ENCODE measurements at regions not wholly inside any gene's neighbourhood (a gene's known extent, or its start where the extent isn't known, plus 50 kb on each side); places are given as distances from the start of the nearest gene placed in this dataset.

GRCh38 chr6:14857501-14857900, 388.4 kb upstream of the JARID2 start:
- no peaks in the 10 kb centered on the region for H3K9me3 ChIP-seq (ENCODE audit: control insufficient read depth in 1 of 2, insufficient read depth in 1 of 2, low read depth in 1 of 2, low read length in 2 of 2)
- no peak overlapping the region for H3K4me3 ChIP-seq (replicated peaks in 1 of 2; ENCODE audit: low read depth in 1 of 2, low read length in 2 of 2)
- H2AFZ ChIP-seq (ENCODE audit: low read depth, low read length, poor library complexity, severe bottlenecking) = no peak overlapping the region
- H3K9me2 ChIP-seq (ENCODE audit: insufficient read depth) = no peaks in the 10 kb centered on the region
- no TSS peak for BruUV-seq (replicated peaks)
- H3K79me2 ChIP-seq (ENCODE audit: insufficient read depth, low read length) = no peaks in the 10 kb centered on the region
- POLR2A ChIA-PET = no interaction called here
- H3K9ac ChIP-seq (ENCODE audit: low read length) = no peak overlapping the region
- DNase-seq (ENCODE audit: low read depth, low spot score) (no peak), ATAC-seq (no peak)
- intact Hi-C loops (cut with micrococcal nuclease) = no loop called here
- H3K27ac ChIP-seq (ENCODE audit: low read depth, low read length) = no peak overlapping the region
- H3K36me3 ChIP-seq (ENCODE audit: control insufficient read depth in 1 of 2, insufficient read depth in 2 of 2, low read length in 2 of 2) = no peaks in the 10 kb centered on the region
- H3K4me1 ChIP-seq (ENCODE audit: control insufficient read depth in 1 of 2, insufficient read depth in 2 of 2, low read length in 2 of 2) = no peaks in the 10 kb centered on the region
- no peaks in the 10 kb centered on the region for H3K27me3 ChIP-seq (ENCODE audit: insufficient read depth, low read length)
- no peak for TF ChIP-seq EZH2phosphoT487 (IDR thresholded peaks at IDR 0.05; ENCODE audit: borderline replicate concordance)
- no peak overlapping the region for H3K4me2 ChIP-seq (ENCODE audit: low read length)
- no peaks in the 10 kb centered on the region for H4K20me1 ChIP-seq (ENCODE audit: insufficient read depth)
- CTCF ChIA-PET = no interaction called here
- RAD21 ChIA-PET (ENCODE audit: low non-redundant PET in 1 of 2, low total read pairs in 2 of 2, uncharacterized antibody in 2 of 2, unreplicated experiment in 2 of 2) = no interaction called here

- H2AFZ ChIP-seq (ENCODE audit: low read depth, low read length, poor library complexity, severe bottlenecking) = peak overlapping the region; percentile 54
- BruUV-seq (replicated peaks) = no TSS peak
- no peak for DNase-seq (ENCODE audit: low read depth, low spot score)
- POLR2A ChIA-PET = no interaction called here
- ATAC-seq = no peak
- no peaks in the 10 kb centered on the region for H3K79me2 ChIP-seq (ENCODE audit: insufficient read depth, low read length)
- TF ChIP-seq CTCF (IDR thresholded peaks at IDR 0.05 in 2 of 3, conservative IDR thresholded peaks at IDR 0.05 in 1 of 3; ENCODE audit: borderline replicate concordance in 1 of 3, insufficient read depth in 1 of 3, low read depth in 2 of 3, low read length in 2 of 3) (no peak), FOSL1 (IDR thresholded peaks at IDR 0.05; ENCODE audit: low read depth) (no peak)
- no peaks in the 10 kb centered on the region for H3K36me3 ChIP-seq (ENCODE audit: control insufficient read depth in 1 of 2, insufficient read depth in 2 of 2, low read length in 2 of 2)
- no peaks in the 10 kb centered on the region for H3K9me2 ChIP-seq (ENCODE audit: insufficient read depth)
- H3K4me3 ChIP-seq (replicated peaks in 1 of 2; ENCODE audit: low read depth in 1 of 2, low read length in 2 of 2) = no peak overlapping the region
- H3K4me2 ChIP-seq (ENCODE audit: low read length) = no peak overlapping the region
- H3K27ac ChIP-seq (ENCODE audit: low read depth, low read length) = no peak overlapping the region
- RAD21 ChIA-PET (ENCODE audit: low non-redundant PET in 1 of 2, low total read pairs in 2 of 2, uncharacterized antibody in 2 of 2, unreplicated experiment in 2 of 2) = no interaction called here
- H3K9ac ChIP-seq (ENCODE audit: low read length) = no peak overlapping the region
- intact Hi-C loops (cut with micrococcal nuclease) = no loop called here
- H3K9me3 ChIP-seq (ENCODE audit: control insufficient read depth in 1 of 2, insufficient read depth in 1 of 2, low read depth in 1 of 2, low read length in 2 of 2) = no peaks in the 10 kb centered on the region
- CTCF ChIA-PET = no interaction called here
- H3K27me3 ChIP-seq (ENCODE audit: insufficient read depth, low read length) = no peaks in the 10 kb centered on the region
- no peaks in the 10 kb centered on the region for H3K4me1 ChIP-seq (ENCODE audit: control insufficient read depth in 1 of 2, insufficient read depth in 2 of 2, low read length in 2 of 2)
- H4K20me1 ChIP-seq (ENCODE audit: insufficient read depth) = no peaks in the 10 kb centered on the region
These were observed 387.1 kb upstream of the JARID2 start for GRCh38 chr6:14858808-14859207.

Data from HCT116 (cell line).